ENCODE measurements at regions not wholly inside any gene's neighbourhood (a gene's known extent, or its start where the extent isn't known, plus 50 kb on each side); places are given as distances from the start of the nearest gene placed in this dataset.
"Not testable (repeated sequence)": the region's sequence is repeated elsewhere in the genome, so short reads cannot be mapped to it uniquely, and the experiment has no call there.

- Histone ChIP-seq H3K4me1 (ENCODE audit: control insufficient read depth in 1 of 2, insufficient read depth in 2 of 2, low read length in 2 of 2) (no peaks in the 10 kb centered on the region), H3K27ac (ENCODE audit: low read depth, low read length) (no peak overlapping the region), H3K27me3 (ENCODE audit: control insufficient read depth in 1 of 2, insufficient read depth in 2 of 2, low read length in 2 of 2) (peaks cover 0 to 4% of the 10 kb centered on the region in 2 donors), H3K4me3 (ENCODE audit: low read depth in 1 of 2, low read length in 2 of 2) (no peak overlapping the region), H3K9ac (ENCODE audit: low read depth in 1 of 2, low read length in 2 of 2) (no peak overlapping the region), H3K9me3 (ENCODE audit: control insufficient read depth in 1 of 2, low read length in 2 of 2) (peaks cover 0 to 11% of the 10 kb centered on the region in 2 donors), H3K36me3 (ENCODE audit: control insufficient read depth in 1 of 2, insufficient read depth in 2 of 2, low read length in 2 of 2) (no peaks in the 10 kb centered on the region)
Observed at GRCh38 chr2:175792199-175792598, 209.9 kb downstream of the LNPK start.

DNA sequence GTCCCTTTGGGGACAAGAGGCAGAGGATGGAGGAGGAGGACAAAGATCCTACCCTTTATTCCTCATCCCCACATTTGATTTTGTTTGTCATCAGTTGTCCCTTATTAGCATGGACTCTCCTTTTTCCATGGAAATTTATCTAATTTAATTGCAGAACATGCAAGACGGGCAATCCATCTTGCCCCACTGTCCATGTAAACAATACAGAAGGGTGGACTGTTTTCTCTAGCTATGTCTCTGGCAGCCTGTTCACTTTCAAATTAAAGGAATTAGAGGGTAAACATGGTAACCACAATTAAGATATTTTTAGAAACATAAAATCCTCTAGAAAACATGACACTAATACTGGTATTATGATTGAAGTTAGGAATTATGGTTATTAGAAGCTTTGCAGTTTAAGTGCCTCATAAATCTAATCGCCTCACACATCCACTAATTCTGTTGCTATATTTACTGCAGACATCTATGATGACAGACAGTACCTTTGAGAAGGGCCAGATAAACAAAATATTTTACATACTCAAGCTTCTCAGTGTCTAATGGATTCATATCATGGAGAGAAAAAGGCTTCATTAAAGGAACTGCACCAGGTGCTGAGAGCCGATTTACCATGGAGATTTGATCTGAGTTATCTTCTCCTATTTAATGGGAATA lies 215.5 kb downstream of the LNPK start:
- no peaks in the 10 kb centered on the region for H3K4me1 ChIP-seq (ENCODE audit: control insufficient read depth in 1 of 2, insufficient read depth in 2 of 2, low read length in 2 of 2)
- H3K4me3 ChIP-seq (ENCODE audit: low read depth in 1 of 2, low read length in 2 of 2): no peak overlapping the region
- no peak overlapping the region for H3K27ac ChIP-seq (ENCODE audit: low read depth, low read length)
- H3K36me3 ChIP-seq (ENCODE audit: control insufficient read depth in 1 of 2, insufficient read depth in 2 of 2, low read length in 2 of 2): no peaks in the 10 kb centered on the region
- H3K9me3 ChIP-seq (ENCODE audit: control insufficient read depth in 1 of 2, low read length in 2 of 2): no peaks in the 10 kb centered on the region
- no peak overlapping the region for H3K9ac ChIP-seq (ENCODE audit: low read depth in 1 of 2, low read length in 2 of 2)
- H3K27me3 ChIP-seq (ENCODE audit: control insufficient read depth in 1 of 2, insufficient read depth in 2 of 2, low read length in 2 of 2): peaks cover 0 to 4% of the 10 kb centered on the region in 2 donors

DNA sequence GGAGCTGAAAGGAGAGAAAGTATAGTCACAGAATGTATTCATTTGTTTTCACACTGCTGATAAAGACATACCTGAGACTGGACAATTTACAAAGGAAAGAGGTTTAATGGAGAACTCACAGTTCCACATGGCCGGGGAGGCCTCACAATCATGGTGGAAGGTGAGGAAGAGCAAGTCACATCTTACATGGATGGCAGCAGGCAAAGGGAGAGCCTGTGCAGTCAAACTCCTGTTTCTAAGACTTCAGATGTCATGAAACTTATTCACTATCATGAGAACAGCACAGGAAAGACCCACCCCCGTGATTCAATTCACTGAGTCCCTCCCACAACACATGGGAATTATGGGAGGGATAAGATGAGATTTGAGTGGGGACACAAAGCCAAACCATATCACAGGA lies 224.7 kb downstream of the LNPK start:
- H3K4me1 ChIP-seq (ENCODE audit: control insufficient read depth in 1 of 2, insufficient read depth in 2 of 2, low read length in 2 of 2); H3K9ac ChIP-seq (ENCODE audit: low read depth in 1 of 2, low read length in 2 of 2); H3K4me3 ChIP-seq (ENCODE audit: low read depth in 1 of 2, low read length in 2 of 2); H3K27me3 ChIP-seq (ENCODE audit: control insufficient read depth in 1 of 2, insufficient read depth in 2 of 2, low read length in 2 of 2); H3K27ac ChIP-seq (ENCODE audit: low read depth, low read length); H3K36me3 ChIP-seq (ENCODE audit: control insufficient read depth in 1 of 2, insufficient read depth in 2 of 2, low read length in 2 of 2); H3K9me3 ChIP-seq (ENCODE audit: control insufficient read depth in 1 of 2, low read length in 2 of 2): not testable (repeated sequence)

GRCh38 chr2:175769200-175769599 lies 232.9 kb downstream of the LNPK start:
- H3K27ac ChIP-seq (ENCODE audit: low read depth, low read length): no peak overlapping the region
- no peak overlapping the region for H3K4me3 ChIP-seq (ENCODE audit: low read depth in 1 of 2, low read length in 2 of 2)
- H3K27me3 ChIP-seq (ENCODE audit: control insufficient read depth in 1 of 2, insufficient read depth in 2 of 2, low read length in 2 of 2): no peaks in the 10 kb centered on the region
- no peaks in the 10 kb centered on the region for H3K4me1 ChIP-seq (ENCODE audit: control insufficient read depth in 1 of 2, insufficient read depth in 2 of 2, low read length in 2 of 2)
- H3K36me3 ChIP-seq (ENCODE audit: control insufficient read depth in 1 of 2, insufficient read depth in 2 of 2, low read length in 2 of 2): no peaks in the 10 kb centered on the region
- no peaks in the 10 kb centered on the region for H3K9me3 ChIP-seq (ENCODE audit: control insufficient read depth in 1 of 2, low read length in 2 of 2)
- no peak overlapping the region for H3K9ac ChIP-seq (ENCODE audit: low read depth in 1 of 2, low read length in 2 of 2)

DNA sequence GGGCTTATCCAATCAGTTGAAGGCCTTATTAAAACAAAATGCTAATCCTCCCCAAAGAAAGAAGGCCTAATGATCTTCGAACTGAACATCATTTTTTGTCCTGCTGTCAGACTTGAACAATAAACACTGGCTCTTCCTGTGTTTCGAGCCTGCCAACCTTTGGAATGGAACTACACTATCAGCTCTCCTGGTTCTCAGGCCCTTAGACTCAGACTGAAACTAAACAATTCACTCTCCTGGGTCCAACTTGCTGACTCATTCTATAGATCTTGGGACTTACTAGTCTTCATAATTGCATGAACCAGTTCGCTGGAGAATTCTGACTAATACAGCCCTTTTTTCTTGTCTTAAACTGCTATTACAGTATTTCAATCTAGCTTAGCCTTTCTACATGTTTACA lies 235.2 kb downstream of the LNPK start:
- Histone ChIP-seq H3K9me3 (ENCODE audit: control insufficient read depth in 1 of 2, low read length in 2 of 2) (no peaks in the 10 kb centered on the region), H3K4me1 (ENCODE audit: control insufficient read depth in 1 of 2, insufficient read depth in 2 of 2, low read length in 2 of 2) (no peaks in the 10 kb centered on the region), H3K27ac (ENCODE audit: low read depth, low read length) (no peak overlapping the region), H3K27me3 (ENCODE audit: control insufficient read depth in 1 of 2, insufficient read depth in 2 of 2, low read length in 2 of 2) (no peaks in the 10 kb centered on the region), H3K4me3 (ENCODE audit: low read depth in 1 of 2, low read length in 2 of 2) (no peak overlapping the region), H3K9ac (ENCODE audit: low read depth in 1 of 2, low read length in 2 of 2) (no peak overlapping the region), H3K36me3 (ENCODE audit: control insufficient read depth in 1 of 2, insufficient read depth in 2 of 2, low read length in 2 of 2) (no peaks in the 10 kb centered on the region)

- Histone ChIP-seq H3K4me1 (ENCODE audit: control insufficient read depth in 1 of 2, insufficient read depth in 2 of 2, low read length in 2 of 2) (no peaks in the 10 kb centered on the region), H3K9ac (ENCODE audit: low read depth in 1 of 2, low read length in 2 of 2) (no peak overlapping the region), H3K4me3 (ENCODE audit: low read depth in 1 of 2, low read length in 2 of 2) (no peak overlapping the region), H3K9me3 (ENCODE audit: control insufficient read depth in 1 of 2, low read length in 2 of 2) (no peaks in the 10 kb centered on the region), H3K27me3 (ENCODE audit: control insufficient read depth in 1 of 2, insufficient read depth in 2 of 2, low read length in 2 of 2) (no peaks in the 10 kb centered on the region), H3K36me3 (ENCODE audit: control insufficient read depth in 1 of 2, insufficient read depth in 2 of 2, low read length in 2 of 2) (no peaks in the 10 kb centered on the region), H3K27ac (ENCODE audit: low read depth, low read length) (no peak overlapping the region)
Observed at GRCh38 chr2:175755656-175756386, 246.2 kb downstream of the LNPK start.

GRCh38 chr2:175755169-175755568 lies 246.9 kb downstream of the LNPK start:
- H3K4me3 ChIP-seq (ENCODE audit: low read depth in 1 of 2, low read length in 2 of 2): no peak overlapping the region
- H3K27me3 ChIP-seq (ENCODE audit: control insufficient read depth in 1 of 2, insufficient read depth in 2 of 2, low read length in 2 of 2): no peaks in the 10 kb centered on the region
- no peak overlapping the region for H3K9ac ChIP-seq (ENCODE audit: low read depth in 1 of 2, low read length in 2 of 2)
- H3K4me1 ChIP-seq (ENCODE audit: control insufficient read depth in 1 of 2, insufficient read depth in 2 of 2, low read length in 2 of 2): no peaks in the 10 kb centered on the region
- H3K9me3 ChIP-seq (ENCODE audit: control insufficient read depth in 1 of 2, low read length in 2 of 2): no peaks in the 10 kb centered on the region
- no peak overlapping the region for H3K27ac ChIP-seq (ENCODE audit: low read depth, low read length)
- no peaks in the 10 kb centered on the region for H3K36me3 ChIP-seq (ENCODE audit: control insufficient read depth in 1 of 2, insufficient read depth in 2 of 2, low read length in 2 of 2)

GRCh38 chr2:175750195-175750594 lies 251.9 kb downstream of the LNPK start:
- Histone ChIP-seq H3K27me3 (ENCODE audit: control insufficient read depth in 1 of 2, insufficient read depth in 2 of 2, low read length in 2 of 2) (no peaks in the 10 kb centered on the region), H3K27ac (ENCODE audit: low read depth, low read length) (no peak overlapping the region), H3K9ac (ENCODE audit: low read depth in 1 of 2, low read length in 2 of 2) (no peak overlapping the region), H3K4me3 (ENCODE audit: low read depth in 1 of 2, low read length in 2 of 2) (no peak overlapping the region), H3K9me3 (ENCODE audit: control insufficient read depth in 1 of 2, low read length in 2 of 2) (no peaks in the 10 kb centered on the region), H3K36me3 (ENCODE audit: control insufficient read depth in 1 of 2, insufficient read depth in 2 of 2, low read length in 2 of 2) (no peaks in the 10 kb centered on the region), H3K4me1 (ENCODE audit: control insufficient read depth in 1 of 2, insufficient read depth in 2 of 2, low read length in 2 of 2) (no peaks in the 10 kb centered on the region)

- no peaks in the 10 kb centered on the region for H3K9me3 ChIP-seq (ENCODE audit: control insufficient read depth in 1 of 2, low read length in 2 of 2)
- H3K9ac ChIP-seq (ENCODE audit: low read depth in 1 of 2, low read length in 2 of 2): no peak overlapping the region
- peaks cover 0 to 8% of the 10 kb centered on the region in 2 donors for H3K27me3 ChIP-seq (ENCODE audit: control insufficient read depth in 1 of 2, insufficient read depth in 2 of 2, low read length in 2 of 2)
- H3K4me1 ChIP-seq (ENCODE audit: control insufficient read depth in 1 of 2, insufficient read depth in 2 of 2, low read length in 2 of 2): no peaks in the 10 kb centered on the region
- no peak overlapping the region for H3K27ac ChIP-seq (ENCODE audit: low read depth, low read length)
- H3K4me3 ChIP-seq (ENCODE audit: low read depth in 1 of 2, low read length in 2 of 2): no peak overlapping the region
- no peaks in the 10 kb centered on the region for H3K36me3 ChIP-seq (ENCODE audit: control insufficient read depth in 1 of 2, insufficient read depth in 2 of 2, low read length in 2 of 2)
Observed at GRCh38 chr2:175745911-175746310, 256.2 kb downstream of the LNPK start.

DNA sequence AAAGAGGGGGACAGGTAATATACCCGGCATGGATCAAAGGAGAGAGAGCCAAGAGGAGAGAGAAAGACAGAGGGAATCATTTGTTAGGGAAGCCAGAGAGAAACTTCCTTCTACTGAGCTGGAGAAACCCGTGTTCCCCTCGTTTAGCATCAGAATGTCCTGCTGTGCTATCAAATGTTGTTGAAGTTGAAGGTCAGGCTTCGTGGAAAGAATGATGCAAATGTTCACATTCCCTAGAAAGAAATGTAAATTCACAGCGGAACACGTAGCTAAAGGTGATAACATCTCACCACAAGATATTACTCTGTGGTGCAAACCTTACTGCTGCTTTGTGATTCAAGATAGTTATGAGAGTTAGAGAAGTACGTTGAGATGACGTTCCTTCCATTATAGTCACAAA lies 258.1 kb downstream of the LNPK start:
- Histone ChIP-seq H3K4me1 (ENCODE audit: control insufficient read depth in 1 of 2, insufficient read depth in 2 of 2, low read length in 2 of 2) (no peaks in the 10 kb centered on the region), H3K36me3 (ENCODE audit: control insufficient read depth in 1 of 2, insufficient read depth in 2 of 2, low read length in 2 of 2) (no peaks in the 10 kb centered on the region), H3K4me3 (ENCODE audit: low read depth in 1 of 2, low read length in 2 of 2) (no peak overlapping the region), H3K27ac (ENCODE audit: low read depth, low read length) (no peak overlapping the region), H3K27me3 (ENCODE audit: control insufficient read depth in 1 of 2, insufficient read depth in 2 of 2, low read length in 2 of 2) (peaks cover 0 to 8% of the 10 kb centered on the region in 2 donors), H3K9me3 (ENCODE audit: control insufficient read depth in 1 of 2, low read length in 2 of 2) (no peaks in the 10 kb centered on the region), H3K9ac (ENCODE audit: low read depth in 1 of 2, low read length in 2 of 2) (no peak overlapping the region)
